SH-SY5Y (cell line): ENCODE measurements at regions not wholly inside any gene's neighbourhood (a gene's known extent, or its start where the extent isn't known, plus 50 kb on each side); places are given as distances from the start of the nearest gene placed in this dataset.

Experiments
- GATA2 ChIP-seq: IDR thresholded peaks from 2 replicates; pipeline ENCODE4 v1.6.1; 2011; ENCODE audit warnings: mild to moderate bottlenecking, low read depth, low read length
- GATA3 ChIP-seq: IDR thresholded peaks from 2 replicates; pipeline ENCODE4 v1.6.1; 2011; ENCODE audit warnings: low read depth, mild to moderate bottlenecking, low read length, moderate library complexity

- TF ChIP-seq GATA2 (no peak), GATA3 (no peak)
These were observed 598.2 kb upstream of the KLHL29 start for GRCh38 chr2:22786817-22787216.

- no peak for TF ChIP-seq GATA2
- TF ChIP-seq GATA3: no peak
These were observed 597.2 kb upstream of the KLHL29 start for GRCh38 chr2:22787745-22788144.

GRCh38 chr2:22788749-22789327, 596.1 kb upstream of the KLHL29 start:
- no peak for TF ChIP-seq GATA3
- TF ChIP-seq GATA2: no peak

DNA sequence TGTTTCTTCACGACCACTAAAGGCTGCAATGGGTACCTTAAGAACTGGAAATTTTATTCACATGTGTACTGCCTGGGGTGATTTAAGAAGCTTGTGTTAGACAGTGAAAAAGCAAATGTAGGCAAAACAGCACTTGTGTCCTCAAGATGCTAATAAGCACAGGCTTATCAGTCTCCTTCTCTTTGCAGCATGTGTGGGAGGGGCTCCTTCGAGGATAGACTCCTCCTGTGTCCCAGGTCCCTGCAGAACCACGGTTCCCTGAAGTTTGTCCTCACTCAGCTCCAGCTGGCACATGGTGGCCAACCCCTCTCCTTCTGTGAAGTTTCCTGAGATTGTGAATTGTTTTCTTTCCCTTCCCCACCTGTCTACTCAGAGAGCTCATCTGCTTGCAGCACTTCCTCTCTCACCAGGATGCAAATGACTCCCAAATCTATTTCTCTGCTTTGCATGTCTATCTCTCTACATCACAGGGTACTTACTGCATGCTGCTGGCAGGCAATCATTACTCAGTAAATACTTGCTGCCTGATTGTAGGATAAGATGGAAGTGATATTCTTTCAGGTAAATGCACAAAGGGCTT, 589.6 kb upstream of the KLHL29 start:
- TF ChIP-seq GATA3: no peak
- 0 out of 2 replicates have a peak, but pooled peaks have one; percentile 14 for TF ChIP-seq GATA2

DNA sequence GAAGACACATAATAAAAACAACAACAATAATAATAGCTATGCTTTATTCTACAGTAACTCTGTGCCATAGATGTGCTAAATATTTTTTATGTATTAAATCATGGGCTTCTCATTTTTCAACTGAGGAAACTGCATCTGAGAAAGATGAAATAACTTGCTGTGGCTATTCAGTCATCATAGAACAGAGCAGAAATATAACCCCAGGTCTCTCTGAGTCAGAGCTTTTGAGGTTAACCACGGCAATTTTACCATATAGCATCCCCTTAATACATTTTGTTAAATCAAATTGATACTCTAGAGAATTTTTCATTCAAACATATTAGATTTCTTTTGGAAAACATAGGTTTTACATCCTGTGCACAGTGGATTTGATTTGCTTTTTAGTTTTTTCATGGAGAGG, 586.6 kb upstream of the KLHL29 start:
- TF ChIP-seq GATA3 (no peak), GATA2 (no peak)

DNA sequence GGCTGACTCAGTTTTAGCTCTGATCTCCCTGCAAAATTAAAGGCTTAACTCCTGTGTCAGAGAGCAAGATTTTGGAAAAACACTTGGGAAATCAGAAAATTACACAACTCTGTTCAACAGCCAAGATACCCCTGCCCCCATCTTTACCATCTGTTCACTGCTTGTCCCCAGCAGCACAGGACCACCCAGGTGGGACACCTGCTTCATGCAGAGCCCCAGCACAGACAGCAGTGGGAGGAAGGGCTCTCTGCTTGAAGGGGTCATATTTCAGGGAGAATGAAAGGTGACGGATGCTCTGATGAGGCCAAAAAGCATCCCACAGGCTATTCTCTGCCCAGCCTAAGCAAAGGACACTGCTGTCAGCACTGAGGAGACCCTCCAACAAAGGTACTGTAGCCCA, 584.6 kb upstream of the KLHL29 start:
- TF ChIP-seq GATA3: no peak
- no peak for TF ChIP-seq GATA2

DNA sequence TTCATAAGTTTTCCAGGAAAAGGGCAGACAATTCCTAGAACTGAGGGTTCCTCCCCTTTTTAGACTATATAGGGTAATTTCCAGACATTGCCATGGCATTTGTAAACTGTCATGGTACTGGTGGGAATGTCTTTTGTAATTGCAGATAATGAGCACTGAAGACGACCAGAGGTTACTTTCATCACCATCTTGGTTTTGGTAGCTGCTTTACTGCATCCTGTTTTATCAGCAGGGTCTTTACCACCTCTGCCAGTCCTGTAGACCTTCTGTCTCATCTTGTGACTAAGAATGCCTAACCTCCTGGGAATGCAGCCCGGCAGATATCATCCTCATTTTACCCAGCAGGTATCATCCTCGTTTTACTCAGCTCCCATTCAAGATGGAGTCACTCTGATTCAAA, 583.9 kb upstream of the KLHL29 start:
- no peak for TF ChIP-seq GATA3
- no peak for TF ChIP-seq GATA2

GRCh38 chr2:22801970-22802369, 583.0 kb upstream of the KLHL29 start:
- TF ChIP-seq GATA3 (no peak), GATA2 (no peak)

- TF ChIP-seq GATA2 (no peak), GATA3 (no peak)
These were observed 577.1 kb upstream of the KLHL29 start for GRCh38 chr2:22807872-22808271.

DNA sequence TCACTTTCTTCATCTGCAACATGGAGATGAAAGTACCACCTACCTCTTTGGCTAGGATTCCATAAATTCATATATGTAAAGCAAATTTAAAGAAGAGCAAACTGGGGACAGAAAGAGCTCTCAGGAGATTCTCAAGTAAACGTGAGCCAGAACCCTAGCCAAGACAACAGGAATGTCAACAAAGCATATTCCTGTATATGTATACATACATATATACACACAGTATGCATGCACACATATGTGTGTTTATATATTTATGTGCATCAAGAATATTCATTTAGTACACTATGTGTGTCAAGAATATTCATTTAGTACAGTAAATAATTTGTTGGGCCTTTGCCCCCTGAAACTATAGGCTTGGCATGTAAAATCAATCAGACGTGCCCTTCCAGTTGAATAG, 574.4 kb upstream of the KLHL29 start:
- TF ChIP-seq GATA2 (no peak), GATA3 (no peak)

DNA sequence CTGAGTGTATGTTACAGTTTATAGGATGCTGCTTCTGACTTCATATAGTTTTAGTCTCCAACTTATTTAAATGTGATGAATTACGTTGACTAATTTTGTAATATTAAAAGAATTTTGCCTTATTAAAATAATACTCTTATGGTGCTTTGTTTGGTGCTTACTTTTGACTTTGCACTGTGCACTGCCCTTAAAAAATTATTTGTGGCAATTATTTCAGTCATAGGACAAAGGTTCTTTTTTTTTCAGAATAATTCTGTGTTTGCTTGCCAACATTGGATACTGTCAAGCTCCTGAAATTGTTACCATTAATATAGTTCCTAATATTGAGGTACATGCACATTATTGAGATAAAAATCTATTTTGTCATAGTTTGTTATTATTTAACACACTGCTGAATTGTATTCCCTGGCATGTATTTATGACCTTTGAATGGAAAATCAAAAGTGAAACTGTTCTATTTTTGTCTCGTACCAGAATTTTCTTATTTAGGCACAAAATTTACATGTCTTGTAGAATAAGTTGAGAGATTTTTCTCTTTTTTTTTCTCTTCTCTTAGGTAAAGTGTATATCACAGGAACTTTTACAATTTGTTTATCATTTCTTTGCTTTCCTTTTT, 572.8 kb upstream of the KLHL29 start:
- TF ChIP-seq GATA2 (no peak), GATA3 (no peak)

DNA sequence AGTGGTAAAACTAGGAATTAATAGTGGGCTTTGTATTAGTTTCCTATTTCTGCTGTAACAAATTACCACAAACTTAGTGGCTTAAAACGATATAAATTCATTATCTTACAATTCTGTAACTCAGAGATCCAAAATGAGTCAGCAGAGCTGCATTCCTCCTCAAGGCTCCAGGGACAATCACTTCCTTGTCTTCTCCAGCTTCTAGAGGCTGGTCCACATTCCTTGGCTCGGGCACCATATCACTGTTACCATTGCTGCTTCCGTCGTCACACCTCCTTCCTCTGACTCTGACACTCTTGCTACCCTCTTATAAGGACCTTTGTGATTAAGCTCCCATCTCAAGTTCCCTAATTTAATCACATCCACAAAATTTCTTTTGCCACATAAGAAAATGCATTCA, 567.8 kb upstream of the KLHL29 start:
- TF ChIP-seq GATA3 (no peak), GATA2 (no peak)

GRCh38 chr2:22821458-22821857, 563.5 kb upstream of the KLHL29 start:
- no peak for TF ChIP-seq GATA3
- no peak for TF ChIP-seq GATA2

DNA sequence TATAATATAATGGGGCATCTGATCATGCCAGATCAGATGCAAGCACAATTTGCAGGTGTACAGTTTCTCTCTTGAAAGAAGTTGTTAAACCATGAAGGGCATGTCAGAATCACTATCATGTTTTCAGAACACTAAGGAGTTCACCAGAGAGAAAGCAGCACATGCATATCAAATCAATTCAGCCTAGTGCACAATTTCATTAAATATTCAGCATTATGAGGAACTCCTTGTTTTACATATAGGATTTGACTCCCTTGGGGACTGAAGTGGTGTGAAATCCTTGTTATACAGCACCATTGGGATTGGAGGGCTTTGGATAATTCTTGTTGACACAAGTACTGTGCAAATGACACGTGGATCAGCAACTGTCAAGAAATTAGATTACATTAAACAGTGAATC, 562.1 kb upstream of the KLHL29 start:
- no peak for TF ChIP-seq GATA3

DNA sequence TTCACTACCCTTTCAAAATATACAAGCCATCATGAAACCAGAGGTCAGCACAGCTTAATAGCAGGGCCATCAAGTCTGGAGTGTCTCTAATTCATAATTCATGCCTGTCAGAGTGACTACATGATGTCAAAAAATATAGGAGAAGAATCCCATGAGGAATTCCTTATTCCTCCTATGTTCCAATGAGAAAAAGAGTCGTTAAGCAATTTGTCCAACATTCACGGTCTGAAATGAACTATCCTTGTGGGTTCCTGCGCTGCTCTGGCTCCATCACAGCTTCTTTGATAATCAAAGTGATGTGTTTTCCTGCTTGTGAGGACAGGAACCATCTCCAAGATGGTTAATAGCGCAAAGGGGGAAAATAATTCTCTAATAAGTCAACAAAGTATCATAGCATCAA, 560.4 kb upstream of the KLHL29 start:
- TF ChIP-seq GATA2 (no peak), GATA3 (no peak)

DNA sequence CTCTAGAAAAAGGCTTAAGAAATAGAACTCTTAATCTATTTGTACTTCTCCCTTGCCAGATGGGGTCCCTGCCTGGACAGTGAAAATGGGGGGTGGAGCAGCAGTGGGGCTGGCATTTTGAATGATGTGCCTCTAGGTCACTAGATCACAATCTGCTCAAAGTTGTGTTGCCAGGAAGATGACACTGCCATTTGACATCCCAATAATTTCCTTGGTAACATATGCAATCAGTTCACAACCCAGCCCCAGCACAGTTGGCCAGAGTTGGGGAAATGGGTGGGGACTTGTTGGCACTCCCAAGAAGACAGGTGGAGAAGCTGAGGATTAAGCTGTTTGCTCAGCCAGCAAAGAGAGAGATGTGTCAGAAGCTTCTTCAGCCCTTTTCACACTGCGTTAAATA, 558.3 kb upstream of the KLHL29 start:
- TF ChIP-seq GATA3 (no peak), GATA2 (peak; percentile 68)
